Transverse colon (tissue), 4 donors: ENCODE measurements at regions not wholly inside any gene's neighbourhood (a gene's known extent, or its start where the extent isn't known, plus 50 kb on each side); places are given as distances from the start of the nearest gene placed in this dataset.

Experiments used
- DNase-seq: peaks from one replicate; pipeline ENCODE4 v3.0.0-alpha.2; 2019
- H3K27ac ChIP-seq, 4 donors: fragments of 200-600 bp; sonication (generic); 2 replicates each; pipeline ENCODE4 v1.5.1; 2016 to 2018; ENCODE audit warnings: inconsistent platforms in 4 of 4
- H3K27me3 ChIP-seq: fragments of 200-600 bp; sonication (generic); 2 replicates; pipeline ENCODE4 v1.5.1; 2017; ENCODE audit warnings: inconsistent platforms
- H3K36me3 ChIP-seq, 4 donors: fragments of 200-600 bp; sonication (generic); 2 replicates each; pipeline ENCODE4 v1.5.1; 2017 to 2019; ENCODE audit warnings: inconsistent platforms in 4 of 4
- H3K4me1 ChIP-seq, 4 donors: fragments of 200-600 bp; sonication (generic); 2 replicates each; pipeline ENCODE4 v1.5.1; 2017 to 2020; ENCODE audit warnings: inconsistent platforms in 4 of 4
- H3K4me3 ChIP-seq, 4 donors: fragments of 200-600 bp; sonication (generic); 1 replicate in 1 of 4; 2 replicates in 3 of 4; pipeline versions ENCODE4 v1.5.1 to v1.6.1; 2017 to 2019; ENCODE audit warnings: inconsistent platforms in 4 of 4
- H3K9me3 ChIP-seq, 2 donors: fragments of 200-600 bp; sonication (generic); 2 replicates each; pipeline ENCODE4 v1.5.1; 2017 to 2019; ENCODE audit warnings: inconsistent platforms in 2 of 2
- CTCF ChIP-seq, 5 experiments: fragments of 200-600 bp in 3 of 5; fragments of 450-650 bp in 2 of 5; sonication (generic) in 3 of 5; IDR thresholded peaks; 1 replicate in 2 of 5; 2 replicates in 3 of 5; pipeline ENCODE4 v1.5.1; 2016 to 2017; ENCODE audit warnings: antibody characterized with exemption in 5 of 5, inconsistent platforms in 3 of 5, mild to moderate bottlenecking in 2 of 5, moderate library complexity in 1 of 5
- EP300 ChIP-seq: sonication (generic); formaldehyde crosslinking; IDR thresholded peaks from one replicate; pipeline ENCODE4 v1.6.1; 2017; ENCODE audit warnings: antibody characterized with exemption, low read depth
- POLR2A ChIP-seq: fragments of 450-650 bp; IDR thresholded peaks from one replicate; pipeline ENCODE4 v1.6.1; 2016; ENCODE audit warnings: antibody characterized with exemption, mild to moderate bottlenecking, moderate library complexity
- POLR2AphosphoS5 ChIP-seq, 3 donors: sonication (generic); formaldehyde crosslinking; IDR thresholded peaks; one replicate each; pipeline ENCODE4 v1.6.1; 2016; ENCODE audit warnings: antibody characterized with exemption in 3 of 3
- WGBS, 2 donors: methylation state at CpG; one replicate each; pipeline ENCODE4 v1.1.5; 2018; ENCODE audit warnings: low coverage in 1 of 2; 5-methylcytosine and 5-hydroxymethylcytosine counted together
- in situ Hi-C, 4 donors: fragments of 200-750 bp; cut with MboI; loops; one replicate each; pipeline versions ENCODE4 v1.15.0 to v1.15.1; 2017; ENCODE audit warnings: low sequenced_read_pairs in 3 of 4, low pct_ligation_motif_present in 1 of 4, low pct_unique_long_range_greater_than_20kb in 1 of 4
- intact Hi-C: fragments of 100-400 bp; cut with DNase I; formaldehyde crosslinking; loops from one replicate; pipeline ENCODE4 v1.15.1; 2023; ENCODE audit warnings: low total_unique reads

GRCh38 chr12:127060933-127061332 is 1206.0 kb upstream of the TMEM132C start:
- peak overlapping the region in 3 of 4 donors; percentile 25 to 66 (median 61) for H3K27ac ChIP-seq
- H3K36me3 ChIP-seq, result no peaks in the 10 kb centered on the region
- H3K4me1 ChIP-seq, result peaks cover 0 to 2% (median 0%) of the 10 kb centered on the region in 4 donors
- H3K9me3 ChIP-seq, result no peaks in the 10 kb centered on the region
- intact Hi-C loops (no loop called here), in situ Hi-C loops (no loop called here)
- TF ChIP-seq POLR2A (no peak), CTCF (IDR thresholded peaks at IDR 0.05) (no peak), POLR2AphosphoS5 (IDR thresholded peaks at IDR 0.05) (no peak), EP300 (no peak)
- DNase-seq, result no peak
- peak overlapping the region in 2 of 4 donors; percentile 31 to 45 for H3K4me3 ChIP-seq
- 60% methylated on average over 11 of the region's 14 CpGs; no CpG with 5 or more reads in 1 of the 2 donors for WGBS, 2 donors
- no peaks in the 10 kb centered on the region for H3K27me3 ChIP-seq

- Histone ChIP-seq H3K27me3 (no peaks in the 10 kb centered on the region), H3K36me3 (no peaks in the 10 kb centered on the region), H3K27ac (no peak overlapping the region), H3K9me3 (no peaks in the 10 kb centered on the region), H3K4me1 (peaks cover 0 to 2% (median 0%) of the 10 kb centered on the region in 4 donors), H3K4me3 (no peak overlapping the region)
- TF ChIP-seq POLR2AphosphoS5 (IDR thresholded peaks at IDR 0.05), result no peak
- TF ChIP-seq EP300, result no peak
- TF ChIP-seq CTCF (IDR thresholded peaks at IDR 0.05), result no peak
- TF ChIP-seq POLR2A, result no peak
- intact Hi-C loops (no loop called here), in situ Hi-C loops (no loop called here)
- 57 to 75% methylated on average over 15 to 18 of the region's 18 CpGs for WGBS, 2 donors
- DNase-seq, result no peak
Observed at GRCh38 chr12:127063339-127064072, 1203.5 kb upstream of the TMEM132C start.

DNA sequence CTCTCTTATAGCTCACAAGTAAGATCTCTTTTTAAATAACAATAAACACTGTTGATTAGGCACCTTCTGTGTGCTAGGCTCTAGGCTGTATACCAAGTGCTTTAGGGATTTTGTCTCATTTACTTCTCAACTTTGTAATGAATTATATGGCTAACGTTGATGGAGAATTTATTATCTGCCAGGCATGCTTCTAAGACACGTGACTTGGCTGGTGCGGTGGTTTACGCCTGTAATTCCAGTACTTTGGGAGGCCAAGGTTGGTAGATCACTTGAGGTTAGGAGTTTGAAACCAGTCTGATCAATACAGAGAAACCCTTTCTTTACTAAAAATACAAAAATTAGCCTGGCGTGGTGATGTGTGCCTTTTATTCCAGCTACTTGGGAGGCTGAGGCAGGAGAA is 1202.8 kb upstream of the TMEM132C start:
- no peaks in the 10 kb centered on the region for H3K9me3 ChIP-seq
- DNase-seq, result no peak
- peaks cover 0 to 2% (median 0%) of the 10 kb centered on the region in 4 donors for H3K4me1 ChIP-seq
- no peak overlapping the region for H3K4me3 ChIP-seq
- intact Hi-C loops (no loop called here), in situ Hi-C loops (no loop called here)
- WGBS, 2 donors, result 82 to 90% methylated on average over 4 to 5 of the region's 5 CpGs
- no peaks in the 10 kb centered on the region for H3K27me3 ChIP-seq
- TF ChIP-seq POLR2A (no peak), CTCF (IDR thresholded peaks at IDR 0.05) (no peak), EP300 (no peak), POLR2AphosphoS5 (IDR thresholded peaks at IDR 0.05) (no peak)
- no peaks in the 10 kb centered on the region for H3K36me3 ChIP-seq
- H3K27ac ChIP-seq, result no peak overlapping the region

- in situ Hi-C loops, result no loop called here
- no peaks in the 10 kb centered on the region for H3K9me3 ChIP-seq
- no peaks in the 10 kb centered on the region for H3K36me3 ChIP-seq
- no peak for DNase-seq
- intact Hi-C loops, result no loop called here
- peaks cover 0 to 2% (median 0%) of the 10 kb centered on the region in 4 donors for H3K4me1 ChIP-seq
- TF ChIP-seq POLR2AphosphoS5 (IDR thresholded peaks at IDR 0.05) (no peak), POLR2A (no peak), EP300 (no peak), CTCF (IDR thresholded peaks at IDR 0.05) (no peak)
- H3K4me3 ChIP-seq, result no peak overlapping the region
- no peaks in the 10 kb centered on the region for H3K27me3 ChIP-seq
- no peak overlapping the region for H3K27ac ChIP-seq
- 45 to 50% methylated on average over 1 of the region's 1 CpG for WGBS, 2 donors
Observed at GRCh38 chr12:127065595-127065994, 1201.4 kb upstream of the TMEM132C start.
